ENCODE measurements at regions not wholly inside any gene's neighbourhood (a gene's known extent, or its start where the extent isn't known, plus 50 kb on each side); places are given as distances from the start of the nearest gene placed in this dataset.

GRCh38 chr12:3336606-3337311, 154.2 kb upstream of the PRMT8 start:
- peaks cover 35 to 62% of the 10 kb centered on the region in 2 donors for H3K27me3 Mint-ChIP-seq
- no peak overlapping the region for H3K27ac Mint-ChIP-seq
- H3K4me3 Mint-ChIP-seq: no peak overlapping the region
- peaks cover 4% of the 10 kb centered on the region for H3K36me3 Mint-ChIP-seq (ENCODE audit: insufficient read depth)
- H3K4me1 Mint-ChIP-seq (ENCODE audit: low read depth in 2 of 2): no peaks in the 10 kb centered on the region
- no peaks in the 10 kb centered on the region for H3K9me3 Mint-ChIP-seq
- ATAC-seq (replicated peaks) (no peak), DNase-seq (no peak)

GRCh38 chr12:3337944-3338343, 153.1 kb upstream of the PRMT8 start:
- DNase-seq (no peak), ATAC-seq (replicated peaks) (no peak)
- Mint-ChIP-seq H3K27me3 (peaks cover 46 to 74% of the 10 kb centered on the region in 2 donors), H3K9me3 (no peaks in the 10 kb centered on the region), H3K4me1 (ENCODE audit: low read depth in 2 of 2) (peaks cover 0 to 3% of the 10 kb centered on the region in 2 donors), H3K4me3 (no peak overlapping the region), H3K36me3 (ENCODE audit: insufficient read depth) (peaks cover 6% of the 10 kb centered on the region), H3K27ac (no peak overlapping the region)

- Mint-ChIP-seq H3K4me1 (ENCODE audit: low read depth in 2 of 2) (peaks cover 0 to 3% of the 10 kb centered on the region in 2 donors), H3K27me3 (peaks cover 57 to 74% of the 10 kb centered on the region in 2 donors), H3K36me3 (ENCODE audit: insufficient read depth) (peaks cover 5% of the 10 kb centered on the region), H3K9me3 (no peaks in the 10 kb centered on the region), H3K27ac (no peak overlapping the region), H3K4me3 (no peak overlapping the region)
- ATAC-seq (replicated peaks) (no peak), DNase-seq (no peak)
These were observed 151.8 kb upstream of the PRMT8 start for GRCh38 chr12:3339221-3339620.

GRCh38 chr12:3341594-3341993, 149.4 kb upstream of the PRMT8 start:
- peaks cover 49 to 65% of the 10 kb centered on the region in 2 donors for H3K27me3 Mint-ChIP-seq
- peaks cover 2% of the 10 kb centered on the region for H3K36me3 Mint-ChIP-seq (ENCODE audit: insufficient read depth)
- no peak overlapping the region for H3K4me3 Mint-ChIP-seq
- no peak overlapping the region for H3K27ac Mint-ChIP-seq
- no peak for DNase-seq
- no peaks in the 10 kb centered on the region for H3K9me3 Mint-ChIP-seq
- peaks cover 0 to 3% of the 10 kb centered on the region in 2 donors for H3K4me1 Mint-ChIP-seq (ENCODE audit: low read depth in 2 of 2)
- no peak for ATAC-seq (replicated peaks)

- no peaks in the 10 kb centered on the region for H3K9me3 Mint-ChIP-seq
- H3K4me1 Mint-ChIP-seq (ENCODE audit: low read depth in 2 of 2): peaks cover 0 to 3% of the 10 kb centered on the region in 2 donors
- H3K4me3 Mint-ChIP-seq: no peak overlapping the region
- peaks cover 54 to 66% of the 10 kb centered on the region in 2 donors for H3K27me3 Mint-ChIP-seq
- no peak for ATAC-seq (replicated peaks)
- DNase-seq: no peak
- no peak overlapping the region for H3K27ac Mint-ChIP-seq
- peaks cover 2% of the 10 kb centered on the region for H3K36me3 Mint-ChIP-seq (ENCODE audit: insufficient read depth)
These were observed 149.0 kb upstream of the PRMT8 start for GRCh38 chr12:3342051-3342450.

GRCh38 chr12:3348055-3348454, 142.9 kb upstream of the PRMT8 start:
- DNase-seq (no peak), ATAC-seq (replicated peaks) (no peak)
- Mint-ChIP-seq H3K4me1 (ENCODE audit: low read depth in 2 of 2) (no peaks in the 10 kb centered on the region), H3K36me3 (ENCODE audit: insufficient read depth) (no peaks in the 10 kb centered on the region), H3K27ac (no peak overlapping the region), H3K4me3 (no peak overlapping the region), H3K9me3 (no peaks in the 10 kb centered on the region), H3K27me3 (peaks cover 40 to 45% of the 10 kb centered on the region in 2 donors)

GRCh38 chr12:3350432-3350831, 140.6 kb upstream of the PRMT8 start:
- ATAC-seq (replicated peaks): no peak
- DNase-seq: no peak
- Mint-ChIP-seq H3K4me3 (no peak overlapping the region), H3K4me1 (ENCODE audit: low read depth in 2 of 2) (no peaks in the 10 kb centered on the region), H3K9me3 (no peaks in the 10 kb centered on the region), H3K27ac (no peak overlapping the region), H3K27me3 (peaks cover 30 to 42% of the 10 kb centered on the region in 2 donors), H3K36me3 (ENCODE audit: insufficient read depth) (no peaks in the 10 kb centered on the region)

- Mint-ChIP-seq H3K4me1 (ENCODE audit: low read depth in 2 of 2) (no peaks in the 10 kb centered on the region), H3K27me3 (peaks cover 30 to 43% of the 10 kb centered on the region in 2 donors), H3K4me3 (no peak overlapping the region), H3K27ac (no peak overlapping the region), H3K36me3 (ENCODE audit: insufficient read depth) (no peaks in the 10 kb centered on the region), H3K9me3 (no peaks in the 10 kb centered on the region)
- no peak for ATAC-seq (replicated peaks)
- no peak for DNase-seq
These were observed 139.3 kb upstream of the PRMT8 start for GRCh38 chr12:3351731-3352130.

GRCh38 chr12:3352230-3352629, 138.8 kb upstream of the PRMT8 start:
- no peak overlapping the region for H3K4me3 Mint-ChIP-seq
- ATAC-seq (replicated peaks) (no peak), DNase-seq (no peak)
- H3K27me3 Mint-ChIP-seq: peaks cover 25 to 44% of the 10 kb centered on the region in 2 donors
- no peak overlapping the region for H3K27ac Mint-ChIP-seq
- no peaks in the 10 kb centered on the region for H3K4me1 Mint-ChIP-seq (ENCODE audit: low read depth in 2 of 2)
- no peaks in the 10 kb centered on the region for H3K9me3 Mint-ChIP-seq
- no peaks in the 10 kb centered on the region for H3K36me3 Mint-ChIP-seq (ENCODE audit: insufficient read depth)

- Mint-ChIP-seq H3K36me3 (ENCODE audit: insufficient read depth) (no peaks in the 10 kb centered on the region), H3K27me3 (peaks cover 20 to 48% of the 10 kb centered on the region in 2 donors), H3K4me3 (no peak overlapping the region), H3K9me3 (no peaks in the 10 kb centered on the region), H3K27ac (no peak overlapping the region), H3K4me1 (ENCODE audit: low read depth in 2 of 2) (no peaks in the 10 kb centered on the region)
- DNase-seq: no peak
- ATAC-seq (replicated peaks): no peak
These were observed 137.4 kb upstream of the PRMT8 start for GRCh38 chr12:3353621-3354020.

- Mint-ChIP-seq H3K36me3 (ENCODE audit: insufficient read depth) (no peaks in the 10 kb centered on the region), H3K27me3 (peaks cover 18 to 48% of the 10 kb centered on the region in 2 donors), H3K27ac (no peak overlapping the region), H3K4me1 (ENCODE audit: low read depth in 2 of 2) (no peaks in the 10 kb centered on the region), H3K9me3 (no peaks in the 10 kb centered on the region), H3K4me3 (no peak overlapping the region)
- ATAC-seq (replicated peaks) (no peak), DNase-seq (no peak)
These were observed 136.4 kb upstream of the PRMT8 start for GRCh38 chr12:3354586-3354985.

GRCh38 chr12:3355378-3355900, 135.6 kb upstream of the PRMT8 start:
- H3K27me3 Mint-ChIP-seq: peaks cover 22 to 49% of the 10 kb centered on the region in 2 donors
- ATAC-seq (replicated peaks) (no peak), DNase-seq (no peak)
- H3K36me3 Mint-ChIP-seq (ENCODE audit: insufficient read depth): no peaks in the 10 kb centered on the region
- no peak overlapping the region for H3K4me3 Mint-ChIP-seq
- H3K27ac Mint-ChIP-seq: no peak overlapping the region
- no peaks in the 10 kb centered on the region for H3K9me3 Mint-ChIP-seq
- no peaks in the 10 kb centered on the region for H3K4me1 Mint-ChIP-seq (ENCODE audit: low read depth in 2 of 2)

- ATAC-seq (replicated peaks) (no peak), DNase-seq (no peak)
- H3K4me3 Mint-ChIP-seq: no peak overlapping the region
- peaks cover 26 to 70% of the 10 kb centered on the region in 2 donors for H3K27me3 Mint-ChIP-seq
- H3K4me1 Mint-ChIP-seq (ENCODE audit: low read depth in 2 of 2): no peaks in the 10 kb centered on the region
- H3K9me3 Mint-ChIP-seq: no peaks in the 10 kb centered on the region
- H3K27ac Mint-ChIP-seq: no peak overlapping the region
- H3K36me3 Mint-ChIP-seq (ENCODE audit: insufficient read depth): no peaks in the 10 kb centered on the region
These were observed 133.0 kb upstream of the PRMT8 start for GRCh38 chr12:3357950-3358525.

- ATAC-seq (replicated peaks) (no peak), DNase-seq (no peak)
- Mint-ChIP-seq H3K9me3 (no peaks in the 10 kb centered on the region), H3K4me3 (no peak overlapping the region), H3K27me3 (peaks cover 28 to 74% of the 10 kb centered on the region in 2 donors), H3K36me3 (ENCODE audit: insufficient read depth) (no peaks in the 10 kb centered on the region), H3K27ac (no peak overlapping the region), H3K4me1 (ENCODE audit: low read depth in 2 of 2) (no peaks in the 10 kb centered on the region)
These were observed 131.5 kb upstream of the PRMT8 start for GRCh38 chr12:3359478-3359877.

Data from effector memory CD8-positive, alpha-beta T cell (primary cell).